ENCODE measurements at regions not wholly inside any gene's neighbourhood (a gene's known extent, or its start where the extent isn't known, plus 50 kb on each side); places are given as distances from the start of the nearest gene placed in this dataset.
"Not testable (repeated sequence)": the region's sequence is repeated elsewhere in the genome, so short reads cannot be mapped to it uniquely, and the experiment has no call there.

DNA sequence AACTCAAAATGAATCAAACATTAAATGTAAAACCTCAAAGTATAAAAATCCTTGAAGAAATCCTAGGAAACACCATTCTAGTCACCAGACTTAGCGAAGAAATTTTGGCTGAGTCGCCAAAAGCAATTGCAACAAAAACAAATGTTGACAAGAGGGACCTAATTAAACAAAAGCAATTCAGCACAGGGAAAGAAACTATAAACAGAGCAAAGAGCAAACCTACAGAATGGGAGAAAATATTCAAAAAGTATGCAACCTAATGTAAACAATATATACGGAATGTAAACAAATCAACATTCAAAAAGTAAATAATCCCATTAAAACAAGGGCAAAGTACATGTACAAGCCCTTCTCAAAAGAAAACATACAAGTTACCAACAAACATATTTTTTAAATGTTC lies 974.7 kb downstream of the TRAM1L1 start:
- Histone ChIP-seq H3K9me3 (no peaks in the 10 kb centered on the region), H3K36me3 (no peaks in the 10 kb centered on the region), H3K4me1 (no peaks in the 10 kb centered on the region), H3K4me3 (no peak overlapping the region), H3K27me3 (replicated peaks in 1 of 7) (no peaks in the 10 kb centered on the region), H3K27ac (no peak overlapping the region)
- 91 to 98% (median 91%) methylated on average over 3 of the region's 3 CpGs for WGBS, 5 donors
- TF ChIP-seq POLR2AphosphoS5 (IDR thresholded peaks at IDR 0.05), result no peak
- TF ChIP-seq POLR2A (IDR thresholded peaks at IDR 0.05), result no peak
- TF ChIP-seq, protein P1, sequence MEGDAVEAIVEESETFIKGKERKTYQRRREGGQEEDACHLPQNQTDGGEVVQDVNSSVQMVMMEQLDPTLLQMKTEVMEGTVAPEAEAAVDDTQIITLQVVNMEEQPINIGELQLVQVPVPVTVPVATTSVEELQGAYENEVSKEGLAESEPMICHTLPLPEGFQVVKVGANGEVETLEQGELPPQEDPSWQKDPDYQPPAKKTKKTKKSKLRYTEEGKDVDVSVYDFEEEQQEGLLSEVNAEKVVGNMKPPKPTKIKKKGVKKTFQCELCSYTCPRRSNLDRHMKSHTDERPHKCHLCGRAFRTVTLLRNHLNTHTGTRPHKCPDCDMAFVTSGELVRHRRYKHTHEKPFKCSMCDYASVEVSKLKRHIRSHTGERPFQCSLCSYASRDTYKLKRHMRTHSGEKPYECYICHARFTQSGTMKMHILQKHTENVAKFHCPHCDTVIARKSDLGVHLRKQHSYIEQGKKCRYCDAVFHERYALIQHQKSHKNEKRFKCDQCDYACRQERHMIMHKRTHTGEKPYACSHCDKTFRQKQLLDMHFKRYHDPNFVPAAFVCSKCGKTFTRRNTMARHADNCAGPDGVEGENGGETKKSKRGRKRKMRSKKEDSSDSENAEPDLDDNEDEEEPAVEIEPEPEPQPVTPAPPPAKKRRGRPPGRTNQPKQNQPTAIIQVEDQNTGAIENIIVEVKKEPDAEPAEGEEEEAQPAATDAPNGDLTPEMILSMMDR (IDR thresholded peaks at IDR 0.05 in 8 of 11, conservative IDR thresholded peaks at IDR 0.05 in 3 of 11), result no peak
- no peak for DNase-seq
- intact Hi-C loops (cut with DNase I; ENCODE audit: low total_unique reads), result no loop called here

DNA sequence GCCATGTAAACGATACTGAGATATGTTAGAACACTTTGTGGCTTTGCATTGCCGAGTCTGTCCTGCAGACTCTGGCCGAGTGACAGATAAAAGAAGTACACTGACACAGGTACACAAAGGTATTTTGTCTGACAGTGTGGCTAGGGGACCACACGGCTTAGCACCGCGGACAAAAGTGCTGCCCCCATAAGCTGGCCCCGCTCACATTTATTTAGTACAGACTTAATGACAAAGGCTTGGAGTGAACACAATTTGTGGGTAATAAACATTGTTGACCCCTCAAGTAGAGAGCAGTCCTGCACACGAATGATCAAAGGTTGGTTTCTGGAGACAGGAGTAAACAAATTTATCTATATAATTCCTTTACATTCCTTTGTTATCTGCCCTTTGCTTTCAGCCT lies 976.8 kb downstream of the TRAM1L1 start:
- Histone ChIP-seq H3K4me1 (no peaks in the 10 kb centered on the region), H3K4me3 (no peak overlapping the region), H3K9me3 (no peaks in the 10 kb centered on the region), H3K36me3 (no peaks in the 10 kb centered on the region), H3K27me3 (replicated peaks in 1 of 7) (no peaks in the 10 kb centered on the region), H3K27ac (no peak overlapping the region)
- TF ChIP-seq POLR2A (IDR thresholded peaks at IDR 0.05), result no peak
- 82 to 91% (median 85%) methylated on average over 8 of the region's 8 CpGs for WGBS, 5 donors
- intact Hi-C loops (cut with DNase I; ENCODE audit: low total_unique reads), result no loop called here
- DNase-seq, result no peak

DNA sequence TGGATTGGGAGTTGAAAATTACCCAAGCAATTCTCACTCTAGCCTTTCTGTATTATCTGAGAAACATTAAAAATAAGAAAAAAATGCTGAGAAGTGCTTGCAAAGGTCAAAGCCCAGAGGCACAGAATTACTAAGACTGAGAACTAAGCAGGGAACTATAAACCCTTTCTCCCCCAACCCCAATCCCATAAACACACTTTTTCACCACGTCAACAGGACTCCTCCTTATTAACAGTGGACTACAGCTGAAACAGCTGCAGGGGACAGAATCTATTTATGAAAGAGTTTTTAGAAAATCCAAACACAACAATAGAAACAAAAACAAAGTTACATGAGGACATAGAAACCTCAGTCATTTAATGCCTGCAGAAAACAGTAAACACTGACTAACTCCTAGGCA lies 984.1 kb downstream of the TRAM1L1 start:
- TF ChIP-seq, protein P1 (IDR thresholded peaks at IDR 0.05 in 8 of 11, conservative IDR thresholded peaks at IDR 0.05 in 3 of 11), result no peak
- TF ChIP-seq POLR2A (IDR thresholded peaks at IDR 0.05) (no peak), POLR2AphosphoS5 (IDR thresholded peaks at IDR 0.05) (no peak)
- peaks cover 0 to 28% (median 21%) of the 10 kb centered on the region in 8 donors for H3K9me3 ChIP-seq
- WGBS, 5 donors, result 53 to 83% (median 60%) methylated on average over 1 of the region's 1 CpG
- H3K27me3 ChIP-seq (replicated peaks in 1 of 7), result no peaks in the 10 kb centered on the region
- DNase-seq, result no peak
- no peak overlapping the region for H3K4me3 ChIP-seq
- H3K4me1 ChIP-seq, result no peaks in the 10 kb centered on the region
- no peaks in the 10 kb centered on the region for H3K36me3 ChIP-seq
- intact Hi-C loops (cut with DNase I; ENCODE audit: low total_unique reads), result no loop called here
- no peak overlapping the region for H3K27ac ChIP-seq

DNA sequence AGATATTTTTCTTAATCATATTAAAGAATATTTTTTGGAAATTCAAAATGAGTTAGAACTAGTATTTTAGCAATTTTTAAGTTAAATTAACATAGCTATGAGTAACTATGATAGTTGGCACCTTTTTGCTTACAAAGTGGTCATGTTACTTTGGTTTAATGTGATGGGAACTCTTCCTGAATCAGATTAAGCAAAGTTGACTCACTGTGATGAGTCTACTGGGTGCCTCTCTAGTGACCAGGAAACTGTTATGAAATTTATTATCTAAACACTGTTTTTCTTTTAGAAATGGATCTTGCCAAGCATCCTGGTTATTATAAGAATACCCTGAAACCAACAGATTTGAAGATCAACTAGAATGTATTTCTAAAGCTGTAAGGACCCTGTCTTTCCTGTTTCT lies 985.8 kb downstream of the TRAM1L1 start:
- intact Hi-C loops (cut with DNase I; ENCODE audit: low total_unique reads), result no loop called here
- H3K27me3 ChIP-seq (replicated peaks in 1 of 7), result no peaks in the 10 kb centered on the region
- TF ChIP-seq, protein P1 (IDR thresholded peaks at IDR 0.05 in 8 of 11, conservative IDR thresholded peaks at IDR 0.05 in 3 of 11), result no peak
- no peak for TF ChIP-seq POLR2A (IDR thresholded peaks at IDR 0.05)
- no peak for TF ChIP-seq POLR2AphosphoS5 (IDR thresholded peaks at IDR 0.05)
- DNase-seq, result no peak
- H3K9me3 ChIP-seq, result peaks cover 0 to 28% (median 21%) of the 10 kb centered on the region in 8 donors
- H3K4me1 ChIP-seq, result no peaks in the 10 kb centered on the region
- no peaks in the 10 kb centered on the region for H3K36me3 ChIP-seq
- H3K4me3 ChIP-seq, result no peak overlapping the region
- no peak overlapping the region for H3K27ac ChIP-seq

DNA sequence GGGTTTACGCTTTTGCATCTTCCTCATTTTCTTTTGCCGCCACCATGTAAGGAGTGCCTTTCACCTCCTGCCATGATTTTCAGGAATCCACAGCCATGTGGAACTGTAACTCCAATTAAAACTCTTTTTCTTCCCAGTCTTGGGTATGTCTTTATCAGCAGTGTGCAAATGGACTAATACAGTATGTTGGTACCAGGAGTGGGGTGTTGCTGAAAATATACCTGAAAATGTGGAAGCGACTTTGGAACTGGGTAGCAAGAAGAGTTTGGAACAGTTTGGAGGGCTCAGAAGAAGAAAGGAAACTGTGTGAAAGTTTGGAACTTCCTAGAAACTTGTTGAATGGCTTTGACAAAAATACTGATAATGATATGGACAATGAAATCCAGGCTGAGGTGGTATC lies 983.9 kb upstream of the NDST4 start:
- H3K27ac ChIP-seq; H3K4me3 ChIP-seq; intact Hi-C loops (cut with DNase I; ENCODE audit: low total_unique reads); H3K36me3 ChIP-seq; DNase-seq; H3K4me1 ChIP-seq; H3K27me3 ChIP-seq (replicated peaks in 1 of 7): not testable (repeated sequence)
- WGBS, 5 donors, result 91 to 94% (median 94%) methylated on average over 3 of the region's 3 CpGs
- peaks cover 0 to 28% (median 21%) of the 10 kb centered on the region in 8 donors for H3K9me3 ChIP-seq
